ENCODE measurements at regions not wholly inside any gene's neighbourhood (a gene's known extent, or its start where the extent isn't known, plus 50 kb on each side); places are given as distances from the start of the nearest gene placed in this dataset.

GRCh38 chr20:40511478-40511877 is 177.6 kb downstream of the MAFB start:
- Histone ChIP-seq H3K9me3 (ENCODE audit: control insufficient read depth, low read length) (no peaks in the 10 kb centered on the region), H2AFZ (no peak overlapping the region), H3K27me3 (ENCODE audit: control insufficient read depth, insufficient read depth, low read length) (no peaks in the 10 kb centered on the region), H3K9ac (no peak overlapping the region), H3K4me1 (no peaks in the 10 kb centered on the region), H3K4me2 (ENCODE audit: low read length) (no peak overlapping the region), H3K27ac (no peak overlapping the region), H3K79me2 (no peaks in the 10 kb centered on the region), H3K36me3 (ENCODE audit: control insufficient read depth, insufficient read depth, low read length) (no peaks in the 10 kb centered on the region), H3K4me3 (ENCODE audit: low read depth, low read length) (no peak overlapping the region)
- TF ChIP-seq CTCF (IDR thresholded peaks at IDR 0.05) = no peak

DNA sequence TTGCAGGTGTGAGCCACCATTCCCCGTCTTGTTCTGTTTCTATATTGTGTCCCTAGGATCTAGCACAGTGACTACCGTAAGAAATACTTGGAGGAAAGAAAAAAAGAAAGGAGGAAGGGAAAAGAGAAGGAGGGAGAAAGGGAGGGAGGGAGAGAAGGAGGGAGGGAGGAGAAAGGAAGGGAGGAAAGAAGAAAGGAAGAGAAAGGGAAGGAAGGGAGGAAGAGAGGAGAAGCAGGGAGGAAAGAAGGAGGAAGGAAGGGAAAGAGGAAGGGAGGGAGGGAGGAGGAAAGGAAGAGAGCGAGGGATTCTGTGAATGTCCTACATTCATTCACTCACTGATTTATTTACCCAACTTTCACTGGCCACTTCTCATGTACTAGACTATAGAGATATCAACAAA is 178.4 kb downstream of the MAFB start:
- H3K4me1 ChIP-seq = no peaks in the 10 kb centered on the region
- no peak for TF ChIP-seq CTCF (IDR thresholded peaks at IDR 0.05)
- H3K27me3 ChIP-seq (ENCODE audit: control insufficient read depth, insufficient read depth, low read length) = no peaks in the 10 kb centered on the region
- H3K9ac ChIP-seq = no peak overlapping the region
- no peak overlapping the region for H3K4me2 ChIP-seq (ENCODE audit: low read length)
- H3K79me2 ChIP-seq = no peaks in the 10 kb centered on the region
- H2AFZ ChIP-seq = no peak overlapping the region
- no peaks in the 10 kb centered on the region for H3K9me3 ChIP-seq (ENCODE audit: control insufficient read depth, low read length)
- H3K36me3 ChIP-seq (ENCODE audit: control insufficient read depth, insufficient read depth, low read length) = no peaks in the 10 kb centered on the region
- H3K27ac ChIP-seq = no peak overlapping the region
- no peak overlapping the region for H3K4me3 ChIP-seq (ENCODE audit: low read depth, low read length)

DNA sequence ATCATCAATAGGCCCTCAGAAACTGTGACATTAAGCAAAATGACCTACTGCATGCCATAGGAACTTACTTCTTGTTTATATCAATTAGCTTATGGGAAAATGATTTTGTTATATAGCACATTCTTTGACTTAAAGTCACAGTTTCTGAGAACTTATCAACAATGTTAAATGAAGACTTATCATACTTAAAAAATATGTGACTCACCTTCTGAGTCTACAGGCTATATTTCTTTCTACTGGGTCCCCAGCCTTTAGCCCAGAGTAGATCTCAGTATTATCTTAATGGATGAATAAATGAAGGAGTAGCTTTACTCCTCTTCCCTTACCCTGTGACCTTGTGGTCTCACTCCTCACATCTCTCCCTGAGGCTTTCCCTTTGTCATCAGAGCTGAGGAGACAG is 180.2 kb downstream of the MAFB start:
- TF ChIP-seq CTCF (IDR thresholded peaks at IDR 0.05) = no peak
- no peaks in the 10 kb centered on the region for H3K27me3 ChIP-seq (ENCODE audit: control insufficient read depth, insufficient read depth, low read length)

GRCh38 chr20:40506537-40506939 is 182.5 kb downstream of the MAFB start:
- no peaks in the 10 kb centered on the region for H3K4me1 ChIP-seq
- no peaks in the 10 kb centered on the region for H3K79me2 ChIP-seq
- H3K4me3 ChIP-seq (ENCODE audit: low read depth, low read length) = no peak overlapping the region
- TF ChIP-seq CTCF (IDR thresholded peaks at IDR 0.05) = no peak
- no peak overlapping the region for H3K9ac ChIP-seq
- H3K36me3 ChIP-seq (ENCODE audit: control insufficient read depth, insufficient read depth, low read length) = no peaks in the 10 kb centered on the region
- no peak overlapping the region for H3K4me2 ChIP-seq (ENCODE audit: low read length)
- no peaks in the 10 kb centered on the region for H3K9me3 ChIP-seq (ENCODE audit: control insufficient read depth, low read length)
- H3K27me3 ChIP-seq (ENCODE audit: control insufficient read depth, insufficient read depth, low read length) = no peaks in the 10 kb centered on the region
- H2AFZ ChIP-seq = no peak overlapping the region
- no peak overlapping the region for H3K27ac ChIP-seq

More for the DNA sequence above, 180.2 kb downstream of the MAFB start:
- no peaks in the 10 kb centered on the region for H3K79me2 ChIP-seq
- no peak overlapping the region for H2AFZ ChIP-seq
- no peaks in the 10 kb centered on the region for H3K36me3 ChIP-seq (ENCODE audit: control insufficient read depth, insufficient read depth, low read length)
- H3K9me3 ChIP-seq (ENCODE audit: control insufficient read depth, low read length) = no peaks in the 10 kb centered on the region
- H3K4me3 ChIP-seq (ENCODE audit: low read depth, low read length) = no peak overlapping the region
- H3K4me1 ChIP-seq = no peaks in the 10 kb centered on the region
- H3K27ac ChIP-seq = no peak overlapping the region
- H3K4me2 ChIP-seq (ENCODE audit: low read length) = no peak overlapping the region
- H3K9ac ChIP-seq = no peak overlapping the region

DNA sequence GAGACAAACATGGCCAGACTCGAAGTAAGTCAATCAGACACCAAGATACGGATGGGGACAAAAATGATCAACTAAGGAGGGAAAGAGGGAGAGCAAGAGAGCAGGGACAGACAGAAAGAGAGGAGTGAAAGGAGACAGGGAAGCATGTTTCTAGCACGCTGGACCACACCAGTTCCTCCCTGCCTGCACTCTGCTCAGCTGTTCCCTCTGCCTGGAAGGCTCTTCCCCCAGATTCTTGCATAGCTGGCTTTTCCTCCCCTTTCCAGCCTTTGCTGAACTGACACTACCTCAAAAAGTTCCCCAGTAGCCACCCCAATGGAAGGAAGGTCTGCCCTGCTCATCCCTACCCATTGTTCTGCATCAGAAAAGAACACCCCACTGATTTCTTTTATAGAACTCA is 185.9 kb downstream of the MAFB start:
- Histone ChIP-seq H2AFZ (no peak overlapping the region), H3K9ac (no peak overlapping the region)

More for the DNA sequence above, 185.9 kb downstream of the MAFB start:
- Histone ChIP-seq H3K27me3 (ENCODE audit: control insufficient read depth, insufficient read depth, low read length) (no peaks in the 10 kb centered on the region), H3K4me2 (ENCODE audit: low read length) (no peak overlapping the region), H3K4me3 (ENCODE audit: low read depth, low read length) (no peak overlapping the region), H3K27ac (no peak overlapping the region), H3K9me3 (ENCODE audit: control insufficient read depth, low read length) (no peaks in the 10 kb centered on the region), H3K79me2 (no peaks in the 10 kb centered on the region), H3K4me1 (no peaks in the 10 kb centered on the region), H3K36me3 (ENCODE audit: control insufficient read depth, insufficient read depth, low read length) (no peaks in the 10 kb centered on the region)
- TF ChIP-seq CTCF (IDR thresholded peaks at IDR 0.05) = no peak

Data from parathyroid adenoma (tissue), 2 donors.